Fibroblast of mammary gland (primary cell): ENCODE measurements at regions not wholly inside any gene's neighbourhood (a gene's known extent, or its start where the extent isn't known, plus 50 kb on each side); places are given as distances from the start of the nearest gene placed in this dataset.
A peak's percentile ranks its signal among the peaks of the same experiment; 100 is the strongest.

ENCODE experiments used
- DNase-seq: peaks from one replicate; pipeline ENCODE4 v3.0.0-alpha.2; 2010; ENCODE audit warnings: low read depth
- H3K4me3 ChIP-seq: 2 replicates; pipeline ENCODE4 v1.5.1; 2011; ENCODE audit warnings: low read depth, mild to moderate bottlenecking, low read length, moderate library complexity; ENCODE audit not compliant: control insufficient read depth
- TF ChIP-seq, protein P1 (sequence below): conservative IDR thresholded peaks from 2 replicates; pipeline ENCODE4 v1.5.1; 2011; ENCODE audit warnings: low read depth, low read length, inconsistent platforms; ENCODE audit not compliant: control insufficient read depth, insufficient read depth

DNA sequence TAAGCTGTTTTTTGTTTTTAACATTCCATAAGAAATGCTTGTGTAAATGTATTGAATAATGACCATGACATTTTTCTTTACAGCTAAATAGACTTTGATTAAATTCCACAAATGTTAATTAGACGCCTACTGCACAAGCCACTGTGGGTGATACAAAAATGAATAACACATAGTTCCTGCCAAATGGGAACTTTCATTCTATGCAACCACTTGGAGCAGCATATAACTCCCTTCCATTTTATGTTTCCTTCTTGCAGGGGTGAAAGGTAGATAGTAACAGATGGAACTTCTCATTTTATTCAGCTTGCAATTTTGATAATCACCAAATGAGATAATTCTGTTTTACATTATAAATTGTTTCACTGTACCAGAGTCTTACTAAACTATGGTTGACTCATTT lies 70.0 kb upstream of the THUMPD2 start:
- TF ChIP-seq, protein P1, sequence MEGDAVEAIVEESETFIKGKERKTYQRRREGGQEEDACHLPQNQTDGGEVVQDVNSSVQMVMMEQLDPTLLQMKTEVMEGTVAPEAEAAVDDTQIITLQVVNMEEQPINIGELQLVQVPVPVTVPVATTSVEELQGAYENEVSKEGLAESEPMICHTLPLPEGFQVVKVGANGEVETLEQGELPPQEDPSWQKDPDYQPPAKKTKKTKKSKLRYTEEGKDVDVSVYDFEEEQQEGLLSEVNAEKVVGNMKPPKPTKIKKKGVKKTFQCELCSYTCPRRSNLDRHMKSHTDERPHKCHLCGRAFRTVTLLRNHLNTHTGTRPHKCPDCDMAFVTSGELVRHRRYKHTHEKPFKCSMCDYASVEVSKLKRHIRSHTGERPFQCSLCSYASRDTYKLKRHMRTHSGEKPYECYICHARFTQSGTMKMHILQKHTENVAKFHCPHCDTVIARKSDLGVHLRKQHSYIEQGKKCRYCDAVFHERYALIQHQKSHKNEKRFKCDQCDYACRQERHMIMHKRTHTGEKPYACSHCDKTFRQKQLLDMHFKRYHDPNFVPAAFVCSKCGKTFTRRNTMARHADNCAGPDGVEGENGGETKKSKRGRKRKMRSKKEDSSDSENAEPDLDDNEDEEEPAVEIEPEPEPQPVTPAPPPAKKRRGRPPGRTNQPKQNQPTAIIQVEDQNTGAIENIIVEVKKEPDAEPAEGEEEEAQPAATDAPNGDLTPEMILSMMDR, result no peak
- DNase-seq, result no peak

DNA sequence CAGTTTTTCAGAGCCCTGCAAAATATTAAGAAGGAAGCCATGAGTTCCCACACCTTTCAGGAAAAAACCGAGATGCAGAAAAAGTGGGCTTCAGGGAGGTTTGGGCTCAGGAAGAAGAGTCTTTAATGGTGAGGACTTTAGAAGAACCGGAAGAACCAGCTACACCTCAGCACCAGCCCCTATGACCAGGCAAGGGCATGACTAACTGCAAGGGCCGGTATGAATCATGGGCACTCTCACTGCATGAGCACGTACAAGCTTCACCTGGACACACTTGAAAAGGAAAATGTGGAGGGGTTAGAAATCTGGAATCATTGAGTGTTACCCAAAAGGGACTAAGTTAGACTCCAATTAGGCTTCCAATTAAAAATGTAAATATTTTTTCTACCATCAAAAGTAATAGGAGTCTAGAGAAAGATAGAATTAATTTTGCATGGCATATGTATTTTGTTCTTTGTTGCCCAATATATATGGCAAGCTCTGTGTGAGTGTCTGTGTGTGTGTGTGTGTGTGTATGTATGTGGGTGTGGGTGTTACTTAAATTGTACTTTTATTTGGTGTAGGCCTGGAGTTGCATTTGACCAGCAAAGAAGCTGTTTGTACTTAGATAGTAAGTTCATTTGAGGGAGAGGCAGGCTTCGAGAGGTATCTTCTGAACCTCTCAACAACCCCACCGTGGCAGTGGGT lies 66.5 kb upstream of the THUMPD2 start:
- no peak overlapping the region for H3K4me3 ChIP-seq
- peak; percentile 7 for DNase-seq
- TF ChIP-seq, protein P1, result no peak

More for the DNA sequence above, 70.0 kb upstream of the THUMPD2 start:
- no peak overlapping the region for H3K4me3 ChIP-seq

DNA sequence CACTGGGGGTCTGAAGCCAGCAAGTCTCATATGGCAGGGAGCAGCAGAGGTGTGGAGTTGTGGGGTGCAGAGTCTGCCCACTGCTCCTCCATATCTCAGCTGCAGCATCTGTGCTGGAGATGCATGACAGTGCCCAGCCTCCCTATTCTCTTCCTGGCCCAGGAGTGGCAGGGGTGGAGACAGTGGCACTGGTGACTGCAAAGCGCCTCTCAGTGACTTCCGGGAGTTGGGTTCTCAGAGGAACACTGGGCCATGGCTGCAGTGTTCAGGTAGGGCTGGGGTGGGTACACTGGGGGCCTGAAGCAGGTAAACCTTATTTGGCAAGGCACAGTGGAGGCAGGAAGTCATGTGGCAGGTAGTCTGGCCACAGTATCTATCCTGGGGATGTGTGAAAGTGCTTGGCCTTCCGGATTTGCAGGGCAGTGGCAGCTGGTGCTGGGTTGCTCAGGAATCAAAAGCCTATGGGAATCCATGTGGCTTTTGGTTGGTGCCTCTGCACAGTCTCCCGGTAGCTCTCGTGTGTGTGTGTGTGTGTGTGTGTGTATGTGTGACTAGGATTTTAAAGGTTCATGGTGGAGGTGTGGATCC lies 60.3 kb upstream of the THUMPD2 start:
- H3K4me3 ChIP-seq, result no peak overlapping the region
- no peak for DNase-seq
- TF ChIP-seq, protein P1, result no peak

GRCh38 chr2:39838589-39838988 lies 59.5 kb upstream of the THUMPD2 start:
- no peak overlapping the region for H3K4me3 ChIP-seq
- no peak for DNase-seq
- TF ChIP-seq, protein P1, result no peak

GRCh38 chr2:39837856-39838453 lies 58.9 kb upstream of the THUMPD2 start:
- TF ChIP-seq, protein P1, result peak; percentile 96
- no peak overlapping the region for H3K4me3 ChIP-seq
- DNase-seq, result peak; percentile 42

- H3K4me3 ChIP-seq, result no peak overlapping the region
- no peak for DNase-seq
- TF ChIP-seq, protein P1, result no peak
These were observed 57.6 kb upstream of the THUMPD2 start for GRCh38 chr2:39836638-39837037.
